Neural cell (in vitro differentiated cells): ENCODE measurements at regions not wholly inside any gene's neighbourhood (a gene's known extent, or its start where the extent isn't known, plus 50 kb on each side); places are given as distances from the start of the nearest gene placed in this dataset.

Experiments
- H2AFZ ChIP-seq: fragments of 200-600, 300-800 bp; sonication (generic), shearing (Covaris generic); 2 replicates; pipeline ENCODE4 v1.6.0; 2014; ENCODE audit warnings: low read depth, mild to moderate bottlenecking, antibody characterized with exemption, low read length, moderate library complexity
- H3F3A ChIP-seq: fragments of 200-600 bp; shearing (Covaris generic); 2 replicates; pipeline ENCODE4 v1.6.1; 2016; ENCODE audit warnings: mild to moderate bottlenecking, moderate library complexity, mixed read lengths, antibody characterized with exemption, low read length; ENCODE audit not compliant: insufficient read depth, poor library complexity, severe bottlenecking
- H3K27ac ChIP-seq: fragments of 200-600, 300-800 bp; sonication (generic), shearing (Covaris generic); 2 replicates; pipeline ENCODE4 v1.5.1; 2014; ENCODE audit warnings: mild to moderate bottlenecking, low read length, moderate library complexity
- H3K27me3 ChIP-seq: fragments of 300-800, 200-600 bp; sonication (generic), shearing (Covaris generic); 2 replicates; pipeline ENCODE4 v1.6.0; 2014; ENCODE audit warnings: mild to moderate bottlenecking, low read depth, low read length, moderate library complexity; ENCODE audit not compliant: insufficient read depth
- H3K36me3 ChIP-seq: fragments of 300-800, 200-600 bp; sonication (generic), shearing (Covaris generic); 2 replicates; pipeline ENCODE4 v1.5.1; 2014; ENCODE audit warnings: mild to moderate bottlenecking, antibody characterized with exemption, low read length, moderate library complexity; ENCODE audit not compliant: insufficient read depth
- H3K4me2 ChIP-seq: fragments of 300-800, 200-600 bp; sonication (generic), shearing (Covaris generic); 2 replicates; pipeline ENCODE4 v1.6.0; 2014; ENCODE audit warnings: mild to moderate bottlenecking, low read length
- H3K4me3 ChIP-seq: fragments of 300-800, 200-600 bp; sonication (generic), shearing (Covaris generic); 2 replicates; pipeline ENCODE4 v1.5.1; 2014; ENCODE audit warnings: mild to moderate bottlenecking, low read length, moderate library complexity
- H3K79me2 ChIP-seq: fragments of 200-600 bp; shearing (Covaris generic); replicated peaks from 2 replicates; pipeline ENCODE4 v1.6.0; 2014; ENCODE audit warnings: mild to moderate bottlenecking, low read length, moderate library complexity; ENCODE audit not compliant: insufficient read depth
- H3K9ac ChIP-seq: fragments of 300-800, 200-600 bp; sonication (generic), shearing (Covaris generic); 2 replicates; pipeline ENCODE4 v1.6.1; 2016; ENCODE audit warnings: mild to moderate bottlenecking, low read length, mixed read lengths
- H3K9me2 ChIP-seq: fragments of 200-600 bp; shearing (Covaris generic); 2 replicates; pipeline ENCODE4 v1.6.1; 2016; ENCODE audit warnings: mild to moderate bottlenecking, low read length, mixed read lengths; ENCODE audit not compliant: insufficient read depth
- H3K9me3 ChIP-seq: fragments of 200-600, 300-800 bp; sonication (generic), shearing (Covaris generic); 2 replicates; pipeline ENCODE4 v1.6.1; 2016; ENCODE audit warnings: mild to moderate bottlenecking, mixed run types, low read length, moderate library complexity, mixed read lengths
- H4K20me1 ChIP-seq: fragments of 200-600 bp; shearing (Covaris generic); 2 replicates; pipeline ENCODE4 v1.6.1; 2016; ENCODE audit warnings: mild to moderate bottlenecking, mixed run types; ENCODE audit not compliant: insufficient read depth
- CTCF ChIP-seq: fragments of 450-650 bp; IDR thresholded peaks from 2 replicates; pipeline ENCODE4 v1.5.1; 2014; ENCODE audit warnings: antibody characterized with exemption, mild to moderate bottlenecking, moderate library complexity; ENCODE audit not compliant: poor library complexity, severe bottlenecking
- EP300 ChIP-seq: fragments of 450-650 bp; conservative IDR thresholded peaks from 2 replicates; pipeline ENCODE4 v1.6.1; 2014; ENCODE audit warnings: antibody characterized with exemption, mild to moderate bottlenecking, moderate library complexity; ENCODE audit not compliant: poor library complexity, severe bottlenecking
- EZH2 ChIP-seq: fragments of 200-600, 300-800 bp; shearing (Covaris generic), sonication (generic); IDR thresholded peaks from 2 replicates; pipeline ENCODE4 v1.6.1; 2014; ENCODE audit warnings: antibody characterized with exemption, low read length, borderline replicate concordance, mild to moderate bottlenecking; ENCODE audit not compliant: insufficient read depth, poor library complexity, severe bottlenecking
- MXI1 ChIP-seq: fragments of 450-650 bp; conservative IDR thresholded peaks from 2 replicates; pipeline ENCODE4 v1.6.1; 2014; ENCODE audit warnings: antibody characterized with exemption, mild to moderate bottlenecking; ENCODE audit not compliant: poor library complexity, severe bottlenecking
- POLR2AphosphoS5 ChIP-seq: IDR thresholded peaks from 2 replicates; pipeline ENCODE4 v1.6.1; 2012
- RAD21 ChIP-seq: fragments of 450-650 bp; conservative IDR thresholded peaks from 2 replicates; pipeline ENCODE4 v1.6.1; 2014; ENCODE audit warnings: antibody characterized with exemption, mild to moderate bottlenecking, moderate library complexity
- REST ChIP-seq: IDR thresholded peaks from 2 replicates; pipeline ENCODE4 v1.6.1; 2012; ENCODE audit warnings: borderline replicate concordance
- SMC3 ChIP-seq: fragments of 450-650 bp; conservative IDR thresholded peaks from 2 replicates; pipeline ENCODE4 v1.6.1; 2014; ENCODE audit warnings: antibody characterized with exemption, mild to moderate bottlenecking, moderate library complexity; ENCODE audit not compliant: poor library complexity
- TAF1 ChIP-seq: IDR thresholded peaks from 2 replicates; pipeline ENCODE4 v1.6.1; 2012; ENCODE audit warnings: low read depth

DNA sequence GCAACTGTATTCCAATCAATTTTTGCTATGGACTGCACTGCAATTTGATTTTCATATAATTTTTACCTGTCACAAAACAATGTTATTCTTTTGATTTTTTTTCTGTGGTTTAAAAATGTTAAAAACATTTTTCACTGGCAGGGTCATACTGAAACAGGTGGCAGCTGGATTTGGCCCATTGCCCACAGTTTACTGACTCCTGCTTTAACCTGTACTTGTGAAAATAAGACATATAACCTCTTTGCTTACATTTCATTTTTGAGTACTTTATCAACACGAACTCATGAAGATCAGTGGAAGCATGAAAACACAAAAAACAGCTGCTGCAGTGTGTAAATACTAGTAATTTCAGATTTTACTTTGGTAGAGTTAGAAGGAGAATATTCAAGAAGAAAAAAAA lies 313.1 kb downstream of the WDR72 start:
- H3K4me3 ChIP-seq = no peak overlapping the region
- H4K20me1 ChIP-seq = no peaks in the 10 kb centered on the region
- no peaks in the 10 kb centered on the region for H3K27me3 ChIP-seq
- H2AFZ ChIP-seq = no peak overlapping the region
- no peaks in the 10 kb centered on the region for H3K36me3 ChIP-seq
- H3K9ac ChIP-seq = no peak overlapping the region
- no peaks in the 10 kb centered on the region for H3K9me2 ChIP-seq
- no peaks in the 10 kb centered on the region for H3F3A ChIP-seq
- TF ChIP-seq EP300 = no peak
- no peak for TF ChIP-seq RAD21
- no peaks in the 10 kb centered on the region for H3K79me2 ChIP-seq
- H3K27ac ChIP-seq = no peak overlapping the region
- no peak overlapping the region for H3K4me2 ChIP-seq
- no peaks in the 10 kb centered on the region for H3K9me3 ChIP-seq

GRCh38 chr15:53445531-53445930 lies 313.9 kb downstream of the WDR72 start:
- H3F3A ChIP-seq = no peaks in the 10 kb centered on the region
- H3K9me3 ChIP-seq = no peaks in the 10 kb centered on the region
- H3K79me2 ChIP-seq = no peaks in the 10 kb centered on the region
- TF ChIP-seq CTCF = no peak
- TF ChIP-seq REST = no peak
- TF ChIP-seq EP300 = no peak
- TF ChIP-seq SMC3 = no peak
- no peak for TF ChIP-seq EZH2
- no peak for TF ChIP-seq POLR2AphosphoS5
- TF ChIP-seq RAD21 = no peak
- no peak for TF ChIP-seq TAF1
- TF ChIP-seq MXI1 = no peak
- H3K36me3 ChIP-seq = no peaks in the 10 kb centered on the region
- no peaks in the 10 kb centered on the region for H4K20me1 ChIP-seq
- no peak overlapping the region for H3K9ac ChIP-seq
- H2AFZ ChIP-seq = no peak overlapping the region
- no peak overlapping the region for H3K4me3 ChIP-seq
- H3K27me3 ChIP-seq = no peaks in the 10 kb centered on the region
- H3K9me2 ChIP-seq = no peaks in the 10 kb centered on the region
- H3K27ac ChIP-seq = no peak overlapping the region
- no peak overlapping the region for H3K4me2 ChIP-seq
